HG02884 (cell line): ENCODE measurements at regions not wholly inside any gene's neighbourhood (a gene's known extent, or its start where the extent isn't known, plus 50 kb on each side); places are given as distances from the start of the nearest gene placed in this dataset.
A peak's percentile ranks its signal among the peaks of the same experiment; 100 is the strongest.

Source experiments
- ATAC-seq: cut with Tn5 transposase; IDR thresholded peaks from one replicate; pipeline ENCODE4 v1.9.1; 2021; ENCODE audit warnings: mild to moderate bottlenecking, moderate library complexity; ENCODE audit not compliant: unreplicated experiment

- ATAC-seq, result no peak
Observed at GRCh38 chr2:186276909-186277308, 209.2 kb upstream of the ZC3H15 start.

DNA sequence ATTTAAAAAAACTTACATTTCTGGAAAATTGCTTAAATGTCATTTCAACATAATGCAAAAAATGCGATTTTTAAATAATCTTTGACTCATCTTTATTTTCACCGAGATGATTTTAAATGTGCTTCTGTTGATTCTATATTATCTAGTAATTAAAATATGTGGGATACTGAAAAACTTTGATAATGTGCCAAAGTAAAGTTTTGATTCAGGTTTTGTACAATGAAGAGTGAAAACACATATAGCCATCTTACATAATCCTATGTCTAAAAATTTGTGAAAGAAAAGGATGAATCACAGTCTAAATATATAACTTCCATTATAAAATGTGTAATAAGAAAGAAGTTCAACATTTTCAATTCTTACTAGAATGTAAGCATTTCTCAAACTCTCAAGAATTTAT is 204.3 kb upstream of the ZC3H15 start:
- no peak for ATAC-seq

DNA sequence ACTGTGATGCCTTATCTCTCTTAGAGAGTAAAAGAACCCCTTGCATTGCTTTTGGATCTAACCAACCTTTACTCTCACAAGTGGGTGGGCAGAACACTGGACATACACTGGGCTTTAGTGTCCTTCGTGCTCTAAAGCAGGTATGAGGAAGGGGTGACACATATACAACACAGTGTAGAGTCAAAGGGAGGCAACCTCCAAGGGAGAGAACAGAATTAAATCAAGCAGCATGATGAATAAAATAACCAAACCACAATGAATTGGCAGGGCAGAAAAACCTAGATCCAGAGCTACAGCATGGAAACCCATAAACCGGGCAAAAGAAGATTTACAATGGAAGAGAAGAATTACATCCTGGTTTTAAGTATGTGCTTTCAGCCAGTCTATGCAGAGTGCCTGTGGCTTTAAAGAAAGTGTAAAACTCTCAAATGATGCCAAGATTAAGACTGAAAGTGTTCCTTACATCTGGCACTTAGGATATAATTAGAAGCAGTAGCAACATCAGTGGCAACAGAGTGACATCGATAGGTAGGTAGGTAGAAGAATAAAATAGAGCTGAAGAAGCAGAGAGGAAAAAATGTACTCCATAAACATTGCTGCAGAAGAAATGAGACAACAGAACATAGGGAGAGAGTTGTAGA is 191.7 kb upstream of the ZC3H15 start:
- ATAC-seq, result no peak

DNA sequence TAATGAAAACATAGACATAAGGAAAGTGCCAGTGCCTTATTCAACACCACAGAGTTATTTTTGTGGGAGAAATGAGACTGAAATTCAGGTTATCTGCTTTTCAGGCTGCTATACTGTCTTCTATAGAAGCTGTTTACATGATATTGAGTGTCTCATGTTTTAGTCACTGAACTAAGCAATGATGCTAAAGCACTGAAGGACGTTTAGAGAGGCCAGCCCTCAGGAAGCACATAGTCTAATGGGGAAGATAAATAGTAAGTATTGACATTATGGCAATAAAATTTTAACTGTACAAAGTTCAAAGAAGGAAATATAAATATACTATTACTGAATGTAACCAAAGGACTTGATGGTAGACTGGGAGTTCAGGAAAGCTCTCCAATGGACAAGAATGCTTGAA is 186.4 kb upstream of the ZC3H15 start:
- ATAC-seq, result no peak

DNA sequence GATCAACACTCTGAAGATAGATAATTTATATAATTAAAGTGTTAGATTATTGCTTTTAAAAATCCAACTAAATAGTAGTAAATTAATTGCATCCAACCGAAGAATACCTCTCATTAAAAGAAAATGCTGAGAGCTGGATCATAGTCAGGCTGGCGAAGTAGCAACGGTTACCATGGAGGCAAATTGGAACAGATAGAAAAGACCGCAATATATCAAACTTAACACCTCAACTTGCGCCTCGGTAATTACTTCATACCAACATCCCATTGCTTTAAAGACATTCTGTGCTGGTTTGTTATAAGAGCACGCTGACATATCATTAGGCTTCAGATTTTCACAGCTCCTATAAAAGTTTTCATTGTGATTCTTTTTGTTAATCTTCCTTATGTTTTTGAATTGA is 183.8 kb upstream of the ZC3H15 start:
- no peak for ATAC-seq

GRCh38 chr2:186303091-186303490 is 183.0 kb upstream of the ZC3H15 start:
- ATAC-seq, result no peak

- ATAC-seq, result no peak
Observed at GRCh38 chr2:186304064-186304463, 182.0 kb upstream of the ZC3H15 start.

- no peak for ATAC-seq
Observed at GRCh38 chr2:186306754-186307153, 179.3 kb upstream of the ZC3H15 start.

GRCh38 chr2:186307871-186308270 is 178.2 kb upstream of the ZC3H15 start:
- no peak for ATAC-seq

DNA sequence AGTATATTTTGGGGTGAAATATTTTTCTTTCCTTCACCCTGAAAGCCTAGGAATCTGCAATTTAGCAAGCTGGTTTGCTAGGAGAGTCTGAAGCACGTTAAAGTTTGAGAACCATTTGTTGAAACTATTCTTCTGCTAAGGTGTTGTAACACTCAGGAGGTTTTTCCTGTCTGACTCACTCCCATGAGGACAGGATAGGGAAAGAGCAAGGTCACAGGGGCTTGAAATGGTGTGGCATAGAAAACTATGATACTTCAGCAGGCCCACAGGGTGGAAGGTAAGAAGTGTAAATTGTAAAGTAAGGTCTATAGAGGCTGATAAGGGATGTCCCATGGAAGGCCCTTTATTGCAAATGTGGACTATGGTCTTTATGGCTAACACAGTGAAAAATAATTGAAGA is 177.7 kb upstream of the ZC3H15 start:
- no peak for ATAC-seq

DNA sequence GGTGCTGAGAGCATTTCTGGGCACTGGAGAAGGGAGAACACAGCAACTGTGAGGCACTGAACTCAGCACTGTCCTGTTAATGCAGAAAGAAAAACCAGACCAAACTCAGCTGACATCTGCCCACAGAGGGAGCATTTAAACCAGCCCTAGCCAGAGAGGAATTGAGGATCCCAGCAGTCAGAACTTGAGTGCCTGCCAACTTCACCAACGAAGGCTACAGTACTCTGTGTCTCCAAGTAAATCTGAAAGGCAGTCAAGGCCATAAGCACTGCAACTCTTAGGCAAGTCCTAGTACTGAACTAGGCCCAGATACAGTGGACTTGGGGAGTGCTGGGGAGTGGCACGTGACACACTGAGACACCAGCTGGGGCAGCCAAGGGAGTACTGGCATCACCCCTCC is 176.2 kb upstream of the ZC3H15 start:
- no peak for ATAC-seq

- no peak for ATAC-seq
Observed at GRCh38 chr2:186319105-186319504, 167.0 kb upstream of the ZC3H15 start.

DNA sequence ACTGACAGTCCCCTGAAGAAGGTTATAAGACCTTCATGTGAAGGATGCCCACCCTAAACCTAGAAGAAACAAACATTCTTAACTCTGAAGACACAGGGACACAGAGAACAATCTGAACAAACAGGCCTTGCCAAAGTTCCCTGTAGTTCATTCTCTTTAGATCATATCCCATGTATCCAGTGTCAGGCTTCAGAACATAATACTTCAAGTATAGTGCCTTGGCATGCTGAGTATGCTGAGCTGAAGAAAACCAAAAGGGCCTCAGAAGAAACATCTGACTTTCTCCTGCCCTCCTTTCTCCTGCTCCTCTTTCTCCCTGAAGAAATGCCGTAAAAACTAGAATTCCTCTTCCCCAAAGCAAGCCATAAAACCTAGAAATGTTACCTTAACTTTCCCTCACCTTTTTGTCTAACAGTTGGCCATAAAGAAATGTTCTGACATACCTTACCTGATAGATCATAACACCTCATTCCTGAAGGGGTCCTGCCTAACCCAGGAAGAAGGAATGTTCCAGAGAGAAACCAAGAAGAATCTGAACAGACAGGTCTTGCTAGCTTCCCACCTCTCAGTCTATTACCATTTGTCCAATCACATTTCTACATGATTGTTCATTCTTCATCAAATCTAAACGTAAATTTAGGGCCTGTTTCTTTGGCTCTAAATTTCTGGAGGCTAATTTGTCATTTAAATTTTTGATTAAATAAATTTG is 160.1 kb upstream of the ZC3H15 start:
- no peak for ATAC-seq

- ATAC-seq, result peak; percentile 72
Observed at GRCh38 chr2:186327251-186327868, 158.7 kb upstream of the ZC3H15 start.

DNA sequence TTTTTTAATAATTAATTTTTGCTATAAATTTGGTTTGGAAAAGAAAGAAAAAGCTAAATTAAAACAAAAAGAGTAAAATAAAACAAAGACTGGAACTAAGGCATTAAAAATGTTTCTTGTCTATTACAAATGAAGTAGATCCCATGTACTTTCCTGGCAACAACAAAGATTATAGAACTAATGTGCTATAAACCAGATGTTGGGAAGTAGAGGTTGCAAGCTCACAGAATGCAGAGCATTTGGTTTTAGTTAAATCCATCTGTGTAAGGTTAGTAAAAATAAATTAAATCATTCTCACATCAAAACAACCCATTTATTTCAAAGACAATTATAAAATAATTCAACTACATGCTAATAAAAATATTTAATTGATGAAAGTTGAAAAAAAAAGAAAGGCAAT is 157.2 kb upstream of the ZC3H15 start:
- ATAC-seq, result no peak

DNA sequence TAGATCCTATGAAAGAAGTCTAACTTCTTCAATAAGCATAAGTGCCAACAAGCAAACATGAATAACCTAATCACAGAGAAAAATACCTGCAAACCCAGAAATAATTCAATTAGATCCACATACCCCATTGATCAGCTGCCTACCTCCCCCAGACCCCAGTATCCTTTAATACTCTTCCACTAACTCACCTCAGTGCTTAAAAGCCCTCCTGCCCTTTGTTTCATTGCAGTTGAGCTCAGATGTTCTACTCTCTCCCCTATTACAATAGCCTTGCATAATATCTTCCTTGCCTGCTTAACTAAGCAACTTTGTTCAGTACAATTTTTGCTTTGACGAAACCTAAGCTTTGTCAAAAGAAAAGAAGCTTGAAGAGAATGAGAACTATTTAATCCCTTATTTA is 156.0 kb upstream of the ZC3H15 start:
- no peak for ATAC-seq

DNA sequence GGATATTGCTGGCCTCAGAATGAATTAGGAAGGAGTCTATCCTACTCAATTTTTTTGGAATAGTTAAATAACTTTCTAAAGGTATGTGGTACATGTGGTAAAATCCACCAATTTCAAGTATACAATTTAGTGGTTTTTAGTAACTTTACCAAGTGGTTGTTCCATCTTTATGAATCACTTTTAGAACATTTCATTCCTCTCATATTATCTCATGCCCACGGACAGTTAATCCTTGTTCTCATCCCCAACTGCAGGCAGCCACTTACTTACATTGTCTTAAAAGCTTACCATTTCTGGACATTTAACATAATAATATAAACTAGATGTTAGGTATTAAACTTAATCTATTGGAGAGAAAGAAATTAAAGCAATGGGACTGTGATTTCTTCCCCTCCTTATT is 146.3 kb upstream of the ZC3H15 start:
- no peak for ATAC-seq

- no peak for ATAC-seq
Observed at GRCh38 chr2:186342029-186342428, 144.0 kb upstream of the ZC3H15 start.

GRCh38 chr2:186345745-186346144 is 140.3 kb upstream of the ZC3H15 start:
- no peak for ATAC-seq

GRCh38 chr2:186346216-186346615 is 139.8 kb upstream of the ZC3H15 start:
- ATAC-seq, result no peak

GRCh38 chr2:186347472-186347871 is 138.6 kb upstream of the ZC3H15 start:
- peak; percentile 48 for ATAC-seq

DNA sequence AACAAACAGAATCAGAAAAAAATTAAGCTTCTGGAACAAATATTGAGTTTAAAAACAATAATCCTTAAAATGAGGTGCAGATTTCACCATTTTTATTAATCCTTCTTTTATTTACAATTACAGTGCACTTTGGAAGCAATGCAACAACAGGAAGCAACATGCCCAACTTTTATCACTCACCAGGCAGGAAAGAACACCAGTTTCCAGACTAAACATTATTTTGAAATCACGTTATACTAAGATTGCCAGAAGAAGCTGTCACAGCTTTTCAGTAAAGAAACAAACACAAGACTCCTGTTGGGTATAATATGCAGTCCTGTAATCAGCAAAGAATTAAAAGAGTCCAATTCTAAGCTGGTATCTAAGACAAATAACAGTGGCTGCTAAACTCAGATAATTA is 137.9 kb upstream of the ZC3H15 start:
- no peak for ATAC-seq
